ENCODE measurements at regions not wholly inside any gene's neighbourhood (a gene's known extent, or its start where the extent isn't known, plus 50 kb on each side); places are given as distances from the start of the nearest gene placed in this dataset.

GRCh38 chr12:114579389-114579788 is 104.6 kb downstream of the TBX3 start:
- H3K27me3 ChIP-seq (ENCODE audit: insufficient read depth, low read depth, low read length) = no peaks in the 10 kb centered on the region
- no peak overlapping the region for H3K4me3 ChIP-seq (ENCODE audit: low read length)
- H4K20me1 ChIP-seq (ENCODE audit: insufficient read depth) = no peaks in the 10 kb centered on the region
- no peaks in the 10 kb centered on the region for H3K79me2 ChIP-seq (replicated peaks; ENCODE audit: insufficient read depth, low read length)
- H3K27ac ChIP-seq (ENCODE audit: low read length) = no peak overlapping the region
- no peak overlapping the region for H2AFZ ChIP-seq (ENCODE audit: low read depth, low read length)
- no peaks in the 10 kb centered on the region for H3F3A ChIP-seq (ENCODE audit: insufficient read depth, low read length, poor library complexity, severe bottlenecking)
- H3K9ac ChIP-seq (ENCODE audit: low read length) = no peak overlapping the region
- no peaks in the 10 kb centered on the region for H3K9me2 ChIP-seq (ENCODE audit: insufficient read depth, low read length)
- H3K9me3 ChIP-seq (ENCODE audit: low read length) = no peaks in the 10 kb centered on the region
- TF ChIP-seq POLR2AphosphoS5 (IDR thresholded peaks at IDR 0.05) (no peak), EP300 (conservative IDR thresholded peaks at IDR 0.05; ENCODE audit: poor library complexity, severe bottlenecking) (no peak), EZH2 (IDR thresholded peaks at IDR 0.05; ENCODE audit: borderline replicate concordance, insufficient read depth, low read length, poor library complexity, severe bottlenecking) (no peak), TAF1 (IDR thresholded peaks at IDR 0.05; ENCODE audit: low read depth) (no peak), MXI1 (conservative IDR thresholded peaks at IDR 0.05; ENCODE audit: poor library complexity, severe bottlenecking) (no peak), RAD21 (conservative IDR thresholded peaks at IDR 0.05) (no peak), SMC3 (conservative IDR thresholded peaks at IDR 0.05; ENCODE audit: poor library complexity) (no peak), REST (IDR thresholded peaks at IDR 0.05; ENCODE audit: borderline replicate concordance) (no peak), CTCF (IDR thresholded peaks at IDR 0.05; ENCODE audit: poor library complexity, severe bottlenecking) (no peak)
- no peaks in the 10 kb centered on the region for H3K36me3 ChIP-seq (ENCODE audit: insufficient read depth, low read length)
- H3K4me2 ChIP-seq (ENCODE audit: low read length) = no peak overlapping the region

DNA sequence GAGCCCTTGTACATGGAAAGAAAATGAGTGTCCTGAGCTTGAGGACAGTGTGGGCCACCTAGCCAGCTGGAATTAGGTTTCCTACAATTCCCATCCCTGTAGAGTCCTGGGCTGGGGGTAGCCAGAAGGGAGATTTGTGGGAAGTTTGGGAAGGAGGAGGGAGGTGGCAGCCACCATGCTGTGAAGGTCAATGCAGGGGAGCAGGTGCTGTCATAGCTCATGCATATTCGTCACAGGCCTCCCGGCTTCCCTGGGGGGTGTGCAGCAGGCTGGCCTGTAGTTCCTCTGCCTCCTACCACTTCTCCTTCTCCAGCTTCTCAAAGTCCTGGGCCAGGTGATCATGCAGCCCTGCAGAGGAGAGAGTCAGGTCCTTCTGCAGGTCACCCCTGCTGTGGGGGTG is 121.3 kb downstream of the TBX3 start:
- Histone ChIP-seq H3K4me2 (ENCODE audit: low read length) (no peak overlapping the region), H3K4me3 (ENCODE audit: low read length) (no peak overlapping the region), H3K27me3 (ENCODE audit: insufficient read depth, low read depth, low read length) (no peaks in the 10 kb centered on the region), H3K9me3 (ENCODE audit: low read length) (no peaks in the 10 kb centered on the region), H3K79me2 (replicated peaks; ENCODE audit: insufficient read depth, low read length) (no peaks in the 10 kb centered on the region), H3K27ac (ENCODE audit: low read length) (no peak overlapping the region), H3K36me3 (ENCODE audit: insufficient read depth, low read length) (no peaks in the 10 kb centered on the region), H2AFZ (ENCODE audit: low read depth, low read length) (no peak overlapping the region), H3K9me2 (ENCODE audit: insufficient read depth, low read length) (no peaks in the 10 kb centered on the region), H4K20me1 (ENCODE audit: insufficient read depth) (no peaks in the 10 kb centered on the region), H3F3A (ENCODE audit: insufficient read depth, low read length, poor library complexity, severe bottlenecking) (no peaks in the 10 kb centered on the region), H3K9ac (ENCODE audit: low read length) (no peak overlapping the region)
- TF ChIP-seq EP300 (conservative IDR thresholded peaks at IDR 0.05; ENCODE audit: poor library complexity, severe bottlenecking) = no peak
- TF ChIP-seq POLR2AphosphoS5 (IDR thresholded peaks at IDR 0.05) = no peak
- TF ChIP-seq REST (IDR thresholded peaks at IDR 0.05; ENCODE audit: borderline replicate concordance) = no peak
- no peak for TF ChIP-seq SMC3 (conservative IDR thresholded peaks at IDR 0.05; ENCODE audit: poor library complexity)
- TF ChIP-seq CTCF (IDR thresholded peaks at IDR 0.05; ENCODE audit: poor library complexity, severe bottlenecking) = no peak
- no peak for TF ChIP-seq RAD21 (conservative IDR thresholded peaks at IDR 0.05)
- no peak for TF ChIP-seq MXI1 (conservative IDR thresholded peaks at IDR 0.05; ENCODE audit: poor library complexity, severe bottlenecking)
- no peak for TF ChIP-seq EZH2 (IDR thresholded peaks at IDR 0.05; ENCODE audit: borderline replicate concordance, insufficient read depth, low read length, poor library complexity, severe bottlenecking)
- no peak for TF ChIP-seq TAF1 (IDR thresholded peaks at IDR 0.05; ENCODE audit: low read depth)
